H1 (cell line): ENCODE measurements at regions not wholly inside any gene's neighbourhood (a gene's known extent, or its start where the extent isn't known, plus 50 kb on each side); places are given as distances from the start of the nearest gene placed in this dataset.

Experiments used
- JUN ChIP-seq: IDR thresholded peaks from 2 replicates; pipeline ENCODE4 v1.6.1; 2011; ENCODE audit warnings: low read depth, mild to moderate bottlenecking, improper control_type of control experiment, low read length
- NRF1 ChIP-seq: IDR thresholded peaks from 2 replicates; pipeline ENCODE4 v1.6.1; 2011; ENCODE audit warnings: mild to moderate bottlenecking, low read depth, low read length, improper control_type of control experiment
- POLR2A ChIP-seq, 2 experiments: IDR thresholded peaks; 1 replicate in 1 of 2; 2 replicates in 1 of 2; pipeline ENCODE4 v1.6.1; 2011; ENCODE audit warnings: low read depth in 2 of 2, low read length in 2 of 2, mild to moderate bottlenecking in 2 of 2; ENCODE audit errors: control extremely low read depth in 1 of 2
- TAF1 ChIP-seq: IDR thresholded peaks from 2 replicates; pipeline ENCODE4 v1.6.1; 2011; ENCODE audit warnings: mild to moderate bottlenecking, low read depth, low read length
- TF ChIP-seq, protein P1 (sequence below): IDR thresholded peaks from 2 replicates; pipeline ENCODE4 v1.6.1; 2012; ENCODE audit warnings: low read length, inconsistent platforms
- TF ChIP-seq, protein P2 (sequence below), 3 experiments: IDR thresholded peaks; 1 replicate in 2 of 3; 2 replicates in 1 of 3; pipeline versions ENCODE4 v1.5.1 to v1.6.1; 2011; ENCODE audit warnings: low read length in 3 of 3, mild to moderate bottlenecking in 3 of 3, inconsistent platforms in 2 of 3, low read depth in 1 of 3, moderate library complexity in 1 of 3; ENCODE audit not compliant: insufficient read depth in 1 of 3; ENCODE audit errors: control extremely low read depth in 1 of 3

DNA sequence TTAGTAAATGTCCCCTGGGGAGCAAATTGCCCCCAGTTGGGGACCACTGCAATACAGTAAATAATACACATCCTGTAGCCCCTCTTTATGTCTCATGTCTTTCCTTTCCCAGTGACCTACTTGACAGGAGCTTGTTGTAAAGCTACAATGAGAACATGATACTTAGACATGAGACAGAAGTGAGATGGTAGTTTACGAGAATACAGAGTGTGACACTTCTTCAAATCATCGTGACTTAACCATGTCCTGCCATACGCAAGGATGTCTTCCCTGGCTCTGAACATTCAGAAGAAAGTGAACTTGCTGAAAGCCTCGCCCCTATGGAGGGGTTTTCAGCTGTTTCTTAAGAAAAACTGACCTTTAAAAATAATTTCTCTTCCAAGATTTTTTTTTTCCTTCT is 101.0 kb upstream of the SPACA1 start:
- TF ChIP-seq, protein P1, sequence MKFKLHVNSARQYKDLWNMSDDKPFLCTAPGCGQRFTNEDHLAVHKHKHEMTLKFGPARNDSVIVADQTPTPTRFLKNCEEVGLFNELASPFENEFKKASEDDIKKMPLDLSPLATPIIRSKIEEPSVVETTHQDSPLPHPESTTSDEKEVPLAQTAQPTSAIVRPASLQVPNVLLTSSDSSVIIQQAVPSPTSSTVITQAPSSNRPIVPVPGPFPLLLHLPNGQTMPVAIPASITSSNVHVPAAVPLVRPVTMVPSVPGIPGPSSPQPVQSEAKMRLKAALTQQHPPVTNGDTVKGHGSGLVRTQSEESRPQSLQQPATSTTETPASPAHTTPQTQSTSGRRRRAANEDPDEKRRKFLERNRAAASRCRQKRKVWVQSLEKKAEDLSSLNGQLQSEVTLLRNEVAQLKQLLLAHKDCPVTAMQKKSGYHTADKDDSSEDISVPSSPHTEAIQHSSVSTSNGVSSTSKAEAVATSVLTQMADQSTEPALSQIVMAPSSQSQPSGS, result no peak
- no peak for TF ChIP-seq JUN
- TF ChIP-seq, protein P2, sequence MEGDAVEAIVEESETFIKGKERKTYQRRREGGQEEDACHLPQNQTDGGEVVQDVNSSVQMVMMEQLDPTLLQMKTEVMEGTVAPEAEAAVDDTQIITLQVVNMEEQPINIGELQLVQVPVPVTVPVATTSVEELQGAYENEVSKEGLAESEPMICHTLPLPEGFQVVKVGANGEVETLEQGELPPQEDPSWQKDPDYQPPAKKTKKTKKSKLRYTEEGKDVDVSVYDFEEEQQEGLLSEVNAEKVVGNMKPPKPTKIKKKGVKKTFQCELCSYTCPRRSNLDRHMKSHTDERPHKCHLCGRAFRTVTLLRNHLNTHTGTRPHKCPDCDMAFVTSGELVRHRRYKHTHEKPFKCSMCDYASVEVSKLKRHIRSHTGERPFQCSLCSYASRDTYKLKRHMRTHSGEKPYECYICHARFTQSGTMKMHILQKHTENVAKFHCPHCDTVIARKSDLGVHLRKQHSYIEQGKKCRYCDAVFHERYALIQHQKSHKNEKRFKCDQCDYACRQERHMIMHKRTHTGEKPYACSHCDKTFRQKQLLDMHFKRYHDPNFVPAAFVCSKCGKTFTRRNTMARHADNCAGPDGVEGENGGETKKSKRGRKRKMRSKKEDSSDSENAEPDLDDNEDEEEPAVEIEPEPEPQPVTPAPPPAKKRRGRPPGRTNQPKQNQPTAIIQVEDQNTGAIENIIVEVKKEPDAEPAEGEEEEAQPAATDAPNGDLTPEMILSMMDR (IDR thresholded peaks at IDR 0.05; ENCODE audit: control extremely low read depth in 1 of 3, insufficient read depth in 1 of 3, low read depth in 1 of 3, low read length in 3 of 3), result no peak
- TF ChIP-seq NRF1, result no peak
- no peak for TF ChIP-seq POLR2A (IDR thresholded peaks at IDR 0.05; ENCODE audit: control extremely low read depth in 1 of 2, low read depth in 2 of 2, low read length in 2 of 2)
- TF ChIP-seq TAF1, result no peak
